GM12892 (cell line): ENCODE measurements at regions not wholly inside any gene's neighbourhood (a gene's known extent, or its start where the extent isn't known, plus 50 kb on each side); places are given as distances from the start of the nearest gene placed in this dataset.

ENCODE experiments used
- POLR2A ChIP-seq: IDR thresholded peaks from 2 replicates; pipeline ENCODE4 v1.6.1; 2011; ENCODE audit warnings: low read depth, low read length, control low read depth
- POLR2AphosphoS5 ChIP-seq: IDR thresholded peaks from 2 replicates; pipeline ENCODE4 v1.6.1; 2011; ENCODE audit warnings: low read depth, low read length, control low read depth

GRCh38 chr5:146948666-146949065 lies 70.1 kb upstream of the PPP2R2B start:
- TF ChIP-seq POLR2A = no peak
- no peak for TF ChIP-seq POLR2AphosphoS5
